Activated CD4-positive, alpha-beta T cell treated with anti-CD3 and anti-CD28 coated beads, Interleukin-2, Interleukin-4, amounts not matched to agents 100 ng/mL and 50 ng/mL, durations not matched to agents 16 hours and 8 hours (primary cell): ENCODE measurements at regions not wholly inside any gene's neighbourhood (a gene's known extent, or its start where the extent isn't known, plus 50 kb on each side); places are given as distances from the start of the nearest gene placed in this dataset.
"Not testable (repeated sequence)": the region's sequence is repeated elsewhere in the genome, so short reads cannot be mapped to it uniquely, and the experiment has no call there.

ENCODE experiments used
- DNase-seq: peaks from one replicate; pipeline ENCODE4 v3.0.0-alpha.2; 2020; ENCODE audit warnings: low spot score

GRCh38 chr14:95597784-95598211 is 62.9 kb downstream of the GLRX5 start:
- no peak for DNase-seq

GRCh38 chr14:95601650-95602049 is 66.8 kb downstream of the GLRX5 start:
- DNase-seq: no peak

- no peak for DNase-seq
These were observed 68.6 kb downstream of the GLRX5 start for GRCh38 chr14:95603415-95603814.

- DNase-seq: no peak
These were observed 71.4 kb downstream of the GLRX5 start for GRCh38 chr14:95606266-95606665.

- DNase-seq: no peak
These were observed 73.9 kb downstream of the GLRX5 start for GRCh38 chr14:95608637-95609235.

GRCh38 chr14:95609398-95609990 is 74.6 kb downstream of the GLRX5 start:
- peak; percentile 4 for DNase-seq

- no peak for DNase-seq
These were observed 74.8 kb upstream of the TCL1B start for GRCh38 chr14:95611293-95611880.

GRCh38 chr14:95614349-95614748 is 71.9 kb upstream of the TCL1B start:
- no peak for DNase-seq

GRCh38 chr14:95616745-95617144 is 69.5 kb upstream of the TCL1B start:
- DNase-seq: no peak

GRCh38 chr14:95619785-95620417 is 66.3 kb upstream of the TCL1B start:
- DNase-seq: no peak

GRCh38 chr14:95620659-95621059 is 65.6 kb upstream of the TCL1B start:
- DNase-seq: no peak

- no peak for DNase-seq
These were observed 63.0 kb upstream of the TCL1B start for GRCh38 chr14:95623195-95623594.

GRCh38 chr14:95625710-95626109 is 60.5 kb upstream of the TCL1B start:
- DNase-seq: not testable (repeated sequence)

GRCh38 chr14:95635051-95635450 is 51.2 kb upstream of the TCL1B start:
- DNase-seq: no peak
